ENCODE measurements at regions not wholly inside any gene's neighbourhood (a gene's known extent, or its start where the extent isn't known, plus 50 kb on each side); places are given as distances from the start of the nearest gene placed in this dataset.

DNA sequence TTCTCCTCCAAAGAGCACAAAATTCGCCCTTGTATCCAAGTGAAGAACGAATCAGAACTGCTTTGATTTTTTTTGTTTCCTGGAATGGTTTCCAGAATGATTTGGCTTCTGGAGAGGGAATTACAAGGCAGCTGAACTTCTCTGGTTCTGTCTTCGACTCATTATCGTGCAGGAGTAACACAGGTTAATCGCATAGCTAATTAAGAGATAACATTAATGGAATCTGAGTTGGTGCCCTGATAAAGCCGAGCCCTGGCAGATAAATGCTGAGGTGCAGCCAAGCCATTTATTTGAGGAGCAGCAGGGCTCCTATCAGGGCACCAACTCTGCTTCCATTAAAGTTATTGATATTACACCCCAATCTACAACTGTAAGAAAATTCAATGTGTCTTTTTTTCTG is 433.7 kb downstream of the ZNF521 start:
- DNase-seq, result no peak

DNA sequence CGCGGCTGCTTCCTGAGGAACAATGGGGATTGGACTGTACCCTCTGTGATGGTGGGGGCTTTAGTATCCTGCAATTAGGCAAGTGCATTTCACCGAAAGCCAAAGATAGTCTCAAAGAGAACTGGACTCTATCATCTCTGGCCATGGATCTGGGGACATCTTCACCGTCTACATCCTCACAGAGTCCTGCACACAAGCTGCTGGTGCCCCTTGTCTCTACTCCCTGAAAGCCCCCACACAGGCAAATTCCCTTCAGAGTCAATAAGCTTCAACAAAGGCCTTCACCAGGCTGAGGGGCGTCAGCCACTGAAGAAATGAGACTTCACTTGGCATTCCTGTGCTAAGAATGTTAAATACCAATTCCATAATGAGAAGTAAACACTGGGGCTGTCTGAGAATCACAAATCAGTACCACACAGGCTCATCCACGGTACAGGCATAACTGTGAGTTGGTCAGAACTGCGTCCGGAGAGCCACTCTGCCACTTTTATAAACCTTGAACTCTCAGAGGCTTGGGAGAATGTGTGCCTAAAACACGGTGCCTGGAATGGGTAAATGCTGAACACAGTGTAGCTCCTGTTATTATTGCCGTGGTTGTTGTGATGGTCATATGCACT is 432.7 kb downstream of the ZNF521 start:
- DNase-seq, result no peak

DNA sequence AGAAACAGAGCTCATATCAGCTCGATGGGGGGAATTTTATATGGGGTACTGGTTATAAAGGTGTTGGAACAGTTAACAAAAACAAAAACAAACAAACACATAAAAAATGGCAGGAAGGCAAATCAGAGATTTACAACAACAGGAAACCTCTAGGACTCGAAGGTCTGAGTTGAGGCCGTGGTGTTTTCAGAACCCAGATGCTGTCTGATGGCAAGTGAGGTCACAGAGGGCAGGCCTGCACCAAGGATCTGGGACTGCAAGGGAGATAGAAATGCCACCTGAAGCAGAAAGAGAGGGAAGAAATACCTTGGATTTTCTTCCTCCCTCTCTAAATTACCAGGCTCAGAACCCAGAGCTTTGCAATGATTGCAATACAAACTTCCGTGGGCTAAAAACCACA is 429.5 kb downstream of the ZNF521 start:
- DNase-seq, result no peak

DNA sequence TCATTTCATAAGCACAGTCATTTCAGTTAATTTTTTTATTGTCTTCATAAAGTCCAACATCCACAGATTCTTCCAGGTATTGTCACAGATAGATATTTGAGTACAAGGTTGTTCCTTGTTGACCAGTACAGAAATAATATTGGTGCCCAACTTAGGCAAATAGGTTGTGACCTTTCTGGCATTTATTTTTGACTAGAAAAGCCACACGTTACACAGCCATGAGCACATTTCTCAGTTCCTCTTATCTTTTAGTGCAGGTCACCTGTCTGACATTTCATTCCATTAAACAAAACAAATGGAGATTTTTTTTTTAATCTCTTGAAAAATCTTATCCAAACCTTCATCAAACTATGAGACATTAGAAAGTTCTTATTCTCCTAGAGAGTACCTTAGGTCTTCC is 428.8 kb downstream of the ZNF521 start:
- DNase-seq, result no peak

DNA sequence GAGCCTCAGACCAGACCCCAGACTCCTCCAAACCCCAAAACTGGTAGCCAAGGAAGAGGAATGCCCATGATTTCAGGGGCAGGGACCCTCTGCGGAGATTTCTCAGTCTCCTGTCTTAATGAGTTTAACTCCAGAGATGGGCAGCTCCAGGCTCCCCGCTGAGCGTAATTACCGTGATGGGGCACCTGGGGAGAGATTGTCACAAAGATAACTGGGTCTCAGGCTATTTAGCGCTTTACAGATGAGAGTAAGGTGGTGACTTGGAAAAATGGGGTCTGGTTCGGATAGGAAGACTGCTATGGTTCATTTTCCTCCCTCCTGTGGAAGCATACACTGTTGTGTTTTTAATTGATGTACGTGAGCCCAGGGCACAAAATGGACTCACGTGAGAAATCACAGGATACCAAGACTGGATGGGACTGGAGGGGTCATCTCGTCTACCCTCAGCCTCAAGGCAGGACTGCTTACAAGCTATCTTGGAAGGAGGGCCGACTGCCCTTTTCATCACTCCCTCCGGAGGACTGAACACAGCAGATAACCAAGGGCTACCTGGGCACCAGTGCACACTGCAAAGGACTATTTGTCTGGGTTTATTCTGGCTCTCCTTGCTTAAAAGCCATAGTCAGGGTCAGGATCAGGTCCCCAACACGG is 427.8 kb downstream of the ZNF521 start:
- DNase-seq, result no peak

DNA sequence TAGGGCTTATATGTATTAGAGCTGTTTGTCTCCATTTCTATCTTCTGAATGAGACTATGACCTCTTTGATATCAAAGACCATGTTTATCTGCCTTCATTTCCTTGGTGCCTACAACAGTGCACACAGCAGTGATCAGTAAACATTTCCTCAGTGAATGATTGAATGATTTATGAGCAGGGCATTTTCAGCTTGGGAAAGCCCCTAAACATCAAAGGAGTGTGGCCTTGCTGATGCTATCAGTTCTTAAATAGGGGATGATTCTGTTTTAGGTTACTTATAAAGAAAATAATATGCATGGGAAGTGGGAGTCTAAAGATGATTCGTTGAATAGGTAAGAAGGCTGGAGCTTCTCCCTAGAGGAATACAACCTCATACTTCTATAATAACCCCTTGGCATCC is 425.3 kb downstream of the ZNF521 start:
- no peak for DNase-seq

DNA sequence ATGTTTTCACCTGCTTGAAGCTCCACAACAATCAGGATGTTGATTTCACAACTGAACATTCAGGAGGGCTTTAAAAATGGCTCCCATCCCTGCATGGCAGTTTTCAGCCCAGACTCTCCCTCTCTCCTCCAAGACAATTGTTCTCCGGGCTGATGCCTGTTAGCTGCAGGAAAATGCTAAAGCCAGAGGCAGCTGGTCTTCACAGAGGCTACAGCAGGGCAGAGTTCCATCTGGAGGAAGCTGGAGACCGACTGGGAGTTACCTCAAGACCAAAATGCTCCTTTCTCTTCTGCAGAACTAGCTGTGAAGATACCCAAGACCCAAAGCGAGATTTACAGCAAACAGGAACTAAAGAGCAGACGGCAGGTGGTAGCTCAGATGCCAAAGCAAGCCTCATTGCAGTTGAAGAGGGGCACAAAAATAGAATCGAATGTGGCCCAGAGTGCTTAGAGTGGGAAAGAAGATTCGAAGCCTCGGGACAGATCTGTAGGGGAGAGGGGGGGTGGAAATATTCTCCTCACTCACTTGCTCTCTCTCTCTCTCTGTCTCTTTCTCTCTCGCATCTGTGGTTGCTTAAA is 423.6 kb downstream of the ZNF521 start:
- no peak for DNase-seq

DNA sequence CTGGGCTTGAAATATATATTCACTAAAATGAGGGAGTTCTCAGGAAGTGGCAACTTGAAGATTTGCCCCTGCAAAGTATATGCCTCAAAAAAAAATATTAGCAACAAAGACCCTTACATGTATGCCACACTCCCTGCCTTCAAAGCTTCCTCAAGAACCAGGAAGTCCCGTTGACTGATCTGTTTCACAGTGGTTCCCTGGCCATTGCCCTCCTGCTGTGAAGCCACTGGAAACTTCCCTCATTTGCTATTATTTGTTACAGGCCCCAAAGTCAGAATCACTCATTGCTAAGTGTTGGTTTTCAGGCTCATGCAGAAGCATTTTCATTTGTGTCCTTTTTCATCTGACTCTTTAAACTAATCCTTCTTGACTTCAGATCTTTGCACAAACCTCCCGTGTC is 421.5 kb downstream of the ZNF521 start:
- DNase-seq, result no peak

DNA sequence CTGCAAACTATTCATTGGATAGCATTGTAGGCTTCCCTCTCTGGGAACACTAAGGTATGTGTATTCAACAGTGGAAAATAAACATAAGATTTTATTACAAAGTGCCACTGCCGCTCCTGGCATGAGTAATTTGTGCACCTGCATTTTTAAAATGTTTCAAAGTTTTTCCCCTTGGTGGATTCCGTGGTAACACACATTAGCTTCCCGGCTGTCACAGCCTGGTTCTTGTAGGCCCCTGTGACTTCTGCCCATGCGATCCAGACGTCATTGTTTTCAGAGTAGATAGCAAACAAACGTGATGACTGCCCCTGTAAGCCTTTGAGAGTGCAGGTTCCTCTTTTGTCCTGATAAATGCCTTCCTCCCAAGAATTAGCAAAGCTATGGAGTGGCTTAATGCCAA is 421.0 kb downstream of the ZNF521 start:
- DNase-seq, result no peak

DNA sequence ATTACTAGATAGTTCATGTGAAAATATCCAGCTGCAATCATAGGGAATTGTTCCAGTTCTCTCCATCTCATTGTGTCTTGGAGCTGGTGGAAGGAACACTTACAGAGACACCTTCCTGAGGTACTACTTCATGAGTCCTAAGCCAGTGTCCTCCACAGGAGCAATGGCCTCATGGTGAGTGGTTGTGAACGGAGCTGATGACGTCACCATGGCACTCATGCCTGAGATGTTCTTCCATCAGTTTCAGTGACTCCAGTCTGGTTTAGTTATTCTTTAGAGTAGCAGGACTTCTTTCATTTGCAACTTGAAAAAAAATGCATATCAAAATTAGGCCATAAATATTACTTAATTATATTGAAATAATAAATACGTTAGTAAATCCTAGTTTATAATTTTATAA is 418.6 kb downstream of the ZNF521 start:
- DNase-seq, result no peak

DNA sequence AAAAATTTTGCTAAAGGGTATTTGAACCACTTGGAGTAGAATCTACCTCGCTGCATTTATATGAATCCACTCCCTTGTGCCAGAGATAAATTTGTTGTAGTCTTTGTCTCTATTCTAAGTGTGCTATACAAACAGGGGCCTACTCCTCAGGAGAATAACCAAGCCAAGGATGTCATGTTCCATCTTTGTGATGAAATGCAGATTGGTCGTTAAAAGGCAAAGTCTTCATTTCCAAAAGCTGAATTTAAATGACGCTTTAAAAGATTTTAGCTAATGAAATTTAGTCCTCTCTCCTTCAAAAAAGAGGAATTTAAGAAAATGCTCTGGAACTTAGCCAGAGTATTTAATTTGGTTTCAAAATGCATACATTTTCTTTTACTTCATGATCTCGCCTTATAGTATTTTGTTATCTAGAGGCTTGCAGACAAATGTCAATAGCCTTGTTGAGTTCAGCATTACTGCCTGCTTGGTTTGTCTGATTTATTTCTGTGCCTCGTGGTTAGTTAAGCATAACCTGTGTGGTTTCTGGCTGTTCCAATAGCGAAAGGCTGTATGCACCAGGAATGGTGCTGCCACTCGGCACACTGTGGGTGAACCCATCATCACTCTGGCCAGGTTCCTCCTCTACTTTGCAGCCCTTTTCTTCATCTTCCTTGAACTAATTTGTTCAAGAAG is 417.6 kb downstream of the ZNF521 start:
- no peak for DNase-seq

DNA sequence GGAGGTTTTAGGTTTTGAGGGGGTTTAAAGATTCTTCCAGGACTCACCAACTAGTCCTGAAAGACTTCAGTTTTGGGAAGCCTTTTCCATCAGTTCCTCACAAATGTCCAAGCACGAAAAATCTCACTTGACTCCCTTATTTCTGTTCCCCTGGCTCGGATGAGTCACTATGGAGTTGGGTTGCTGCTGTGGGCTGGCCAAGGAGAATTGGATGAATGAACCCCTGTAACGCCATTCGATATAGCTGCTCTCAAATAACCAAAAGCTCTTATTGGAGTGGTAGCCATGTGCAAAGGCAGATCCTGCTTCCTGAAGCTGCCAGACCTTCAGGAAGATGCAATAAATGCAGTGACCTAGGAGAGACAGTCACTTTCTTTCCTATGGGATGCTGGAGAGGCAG is 417.0 kb downstream of the ZNF521 start:
- no peak for DNase-seq

DNA sequence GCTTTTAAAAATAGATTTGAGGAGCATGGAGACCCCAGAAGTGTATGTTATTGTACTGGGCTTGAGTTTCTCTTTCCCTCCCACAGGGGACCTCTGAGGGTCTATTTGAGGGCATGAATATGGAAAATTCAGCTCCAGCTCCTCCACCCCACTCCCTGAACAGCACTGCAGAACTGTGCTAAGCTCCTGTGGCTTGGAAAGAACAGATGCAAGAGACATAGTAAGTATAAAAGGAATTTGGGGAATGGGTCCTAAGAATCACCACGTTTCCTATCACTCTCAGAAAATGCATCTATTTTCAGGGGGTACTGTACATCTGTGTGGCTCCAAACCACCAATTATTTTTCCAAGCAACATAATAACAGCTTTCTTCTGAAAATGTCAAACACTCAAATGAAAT is 416.1 kb downstream of the ZNF521 start:
- DNase-seq, result no peak

DNA sequence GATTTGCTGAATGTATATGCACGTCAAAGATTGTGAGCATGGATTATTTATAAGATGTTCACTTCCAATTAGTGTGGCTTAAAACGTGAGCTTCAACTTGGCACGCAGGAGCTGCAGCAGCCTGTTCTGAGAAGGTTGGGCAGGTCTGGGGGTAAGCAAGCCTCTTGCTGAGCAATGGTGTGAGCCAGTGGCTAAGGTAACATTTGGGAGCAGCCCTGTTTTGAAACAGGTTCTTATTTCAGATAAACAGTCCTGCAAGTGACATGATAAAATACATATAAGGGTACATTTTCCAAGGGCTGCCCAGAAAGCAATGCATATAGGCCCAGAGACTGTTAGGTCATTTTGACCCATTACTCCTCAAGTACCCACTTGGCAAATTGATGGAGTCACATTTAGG is 415.3 kb downstream of the ZNF521 start:
- no peak for DNase-seq

DNA sequence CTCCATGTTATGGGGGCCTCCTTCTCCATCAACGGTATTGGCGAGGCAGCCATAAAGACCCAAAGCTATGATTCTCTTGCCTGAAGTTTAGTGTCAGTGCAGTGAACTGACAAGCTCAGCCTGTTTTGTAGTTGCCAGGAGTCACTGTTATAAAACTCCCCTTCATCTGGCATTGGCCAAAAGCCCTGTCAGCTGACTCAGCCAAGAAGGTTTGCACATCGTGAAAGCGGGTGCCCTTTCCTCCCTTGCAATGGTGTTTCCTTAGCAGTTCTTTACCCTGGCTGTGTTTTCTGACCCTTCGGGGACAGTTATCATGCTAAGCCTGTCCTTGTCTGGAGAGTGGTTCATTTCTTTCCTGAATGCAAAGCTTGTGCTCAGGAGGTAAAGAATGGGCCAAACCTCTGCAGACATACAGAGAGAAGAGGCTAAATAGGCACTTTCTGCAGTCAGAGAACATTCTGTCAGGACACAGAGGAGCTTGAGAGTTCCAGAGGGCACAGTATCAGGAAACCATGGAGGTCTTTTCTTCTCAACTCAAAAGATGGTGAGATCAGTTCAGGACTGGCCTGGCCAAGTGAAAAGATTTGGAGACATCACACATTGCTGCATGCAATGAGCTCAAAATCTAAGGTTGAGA is 414.2 kb downstream of the ZNF521 start:
- no peak for DNase-seq

DNA sequence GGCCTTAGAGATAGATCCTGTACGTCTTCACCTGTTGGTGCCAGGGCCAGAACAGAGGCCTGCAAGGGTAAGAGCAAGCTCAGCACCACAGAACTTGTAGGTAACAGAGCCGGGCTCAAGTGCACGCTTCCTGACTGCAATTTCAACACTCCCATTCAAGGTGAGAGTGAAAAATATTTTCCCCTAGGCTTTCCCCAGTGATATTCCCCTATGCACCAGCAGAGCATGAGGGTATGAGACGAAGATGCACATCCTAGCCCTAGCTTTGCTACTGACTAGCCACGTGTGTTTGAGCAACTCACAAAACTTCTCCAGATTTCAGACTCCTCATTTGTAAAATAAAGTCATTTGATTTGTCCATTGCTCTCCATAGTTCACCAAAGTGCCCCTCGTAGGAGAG is 411.6 kb downstream of the ZNF521 start:
- no peak for DNase-seq

DNA sequence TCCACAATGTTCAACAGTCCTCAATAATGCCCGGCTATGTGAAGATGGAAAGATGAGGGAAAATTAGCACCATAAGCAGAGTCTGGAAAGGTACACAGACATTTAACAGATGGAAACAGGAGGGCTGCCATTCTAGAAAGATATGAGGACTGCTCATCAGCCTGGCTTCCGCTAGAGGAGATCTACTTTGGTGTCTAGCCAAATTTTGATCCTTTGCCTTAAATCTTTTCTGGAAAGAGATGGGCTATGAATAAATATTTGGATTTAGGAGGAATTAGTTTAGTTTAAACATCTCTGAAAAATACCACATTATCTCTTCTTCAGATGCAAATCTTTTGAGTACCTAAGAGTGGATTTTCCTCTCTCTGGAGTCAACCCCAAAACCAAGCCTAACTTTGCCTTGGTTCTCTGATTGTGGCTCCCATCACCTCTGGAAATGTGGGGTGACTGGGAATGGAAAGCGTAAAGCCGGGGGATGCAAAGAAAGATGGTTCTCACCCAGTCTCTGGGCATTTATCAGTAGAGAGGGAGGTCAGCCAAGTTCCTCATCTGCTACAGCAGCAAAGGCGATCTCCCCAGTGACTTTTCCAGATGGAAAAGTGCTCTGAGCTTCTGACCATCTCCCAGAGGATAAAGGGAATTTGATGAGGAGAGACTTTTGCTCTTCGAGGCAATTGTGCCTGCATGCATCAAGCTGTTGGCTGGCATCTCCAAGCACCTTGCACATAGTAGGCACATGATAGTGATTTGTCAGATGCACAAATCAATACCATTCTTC is 410.6 kb downstream of the ZNF521 start:
- no peak for DNase-seq

DNA sequence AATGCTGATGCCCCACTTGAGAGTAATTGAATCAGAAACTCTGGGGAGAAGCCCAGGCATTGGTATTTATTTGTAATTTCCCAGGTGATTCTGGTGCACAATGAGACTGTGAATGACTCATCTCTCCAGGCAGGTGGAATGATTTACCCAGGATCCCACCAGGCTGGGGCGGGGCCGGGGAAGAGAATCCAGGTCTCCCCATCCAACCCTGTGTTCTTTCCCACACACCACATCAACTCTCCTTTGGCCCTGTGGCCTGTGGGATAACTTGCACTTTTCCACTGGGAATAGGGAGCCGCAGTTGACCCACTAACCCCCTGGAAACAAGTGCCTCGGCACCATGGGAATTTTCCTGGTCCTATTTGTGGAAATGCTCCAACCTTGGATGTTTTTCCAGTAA is 409.8 kb downstream of the ZNF521 start:
- DNase-seq, result no peak

DNA sequence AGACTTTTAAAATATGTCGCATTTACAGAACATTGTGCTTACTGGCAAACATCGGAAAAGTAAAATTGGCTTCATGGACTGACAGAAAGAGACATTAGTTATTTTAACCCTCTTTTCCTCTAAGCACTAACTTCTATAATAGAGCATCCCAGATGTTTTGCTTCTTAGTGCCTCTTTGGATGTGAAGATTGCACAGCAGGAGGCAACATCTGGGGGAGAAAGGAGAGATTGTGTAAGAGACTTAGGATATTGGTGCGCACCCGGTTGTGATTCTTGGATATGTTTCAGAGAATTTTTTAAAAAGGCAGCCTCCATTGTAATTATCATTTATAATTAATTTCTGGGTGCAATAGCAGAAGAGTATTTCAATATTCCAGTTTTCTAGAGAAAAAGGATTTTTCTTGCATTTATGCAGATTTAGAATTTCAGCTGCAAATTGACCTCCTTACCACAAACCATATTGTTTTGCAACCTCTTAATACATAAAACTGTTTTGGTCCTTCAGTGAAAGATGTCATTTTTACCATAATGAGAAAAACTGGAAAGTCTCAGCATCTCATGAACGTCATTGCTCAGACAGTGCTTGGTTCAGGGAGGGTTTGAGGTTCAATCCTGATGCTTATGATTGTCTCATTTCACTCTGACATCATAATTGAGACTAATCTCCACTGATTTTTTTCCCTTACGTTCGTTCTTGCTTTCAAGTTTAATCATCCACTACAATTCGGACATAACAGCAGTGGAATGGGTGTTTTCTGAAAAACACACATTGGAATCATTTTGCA is 404.3 kb downstream of the ZNF521 start:
- DNase-seq, result no peak

DNA sequence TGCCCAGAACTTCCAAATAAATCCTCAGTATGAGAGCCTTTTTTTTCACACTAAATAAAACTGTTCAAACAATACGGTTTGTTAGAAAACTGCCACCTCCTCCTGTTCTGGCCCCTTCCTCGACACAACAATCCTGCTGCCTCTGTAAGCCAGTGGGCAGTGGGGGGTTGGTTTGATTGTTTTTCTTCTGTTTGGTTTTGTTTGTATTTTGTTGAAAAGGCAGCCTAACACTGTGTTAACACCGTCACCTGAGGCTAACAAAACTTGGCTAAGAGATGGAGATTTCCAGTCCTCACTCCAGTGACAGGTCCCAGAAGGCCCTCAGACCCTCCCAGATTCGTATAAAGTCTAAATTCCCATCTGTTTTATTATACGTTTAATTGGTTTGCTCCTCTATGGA is 402.1 kb downstream of the ZNF521 start:
- DNase-seq, result no peak

DNA sequence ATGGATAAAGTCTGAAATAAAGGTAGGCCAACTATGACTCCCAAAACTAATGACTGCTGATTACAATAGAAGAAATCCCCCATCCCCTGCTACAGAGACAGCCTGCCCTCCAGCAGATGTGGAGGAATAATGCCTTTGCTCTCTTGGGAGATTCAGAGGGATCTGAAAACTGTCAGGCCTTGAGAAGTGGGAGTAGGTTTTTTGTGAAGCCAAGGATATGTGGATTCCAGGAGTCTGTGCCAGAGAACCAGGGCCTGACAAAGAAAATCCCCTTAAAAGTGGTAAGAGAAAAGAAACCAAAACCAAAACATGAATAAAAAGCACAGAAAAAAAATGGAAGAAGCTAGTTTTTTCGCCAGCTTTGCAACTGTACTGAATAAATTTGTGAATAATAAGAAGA is 397.6 kb downstream of the ZNF521 start:
- DNase-seq, result no peak

DNA sequence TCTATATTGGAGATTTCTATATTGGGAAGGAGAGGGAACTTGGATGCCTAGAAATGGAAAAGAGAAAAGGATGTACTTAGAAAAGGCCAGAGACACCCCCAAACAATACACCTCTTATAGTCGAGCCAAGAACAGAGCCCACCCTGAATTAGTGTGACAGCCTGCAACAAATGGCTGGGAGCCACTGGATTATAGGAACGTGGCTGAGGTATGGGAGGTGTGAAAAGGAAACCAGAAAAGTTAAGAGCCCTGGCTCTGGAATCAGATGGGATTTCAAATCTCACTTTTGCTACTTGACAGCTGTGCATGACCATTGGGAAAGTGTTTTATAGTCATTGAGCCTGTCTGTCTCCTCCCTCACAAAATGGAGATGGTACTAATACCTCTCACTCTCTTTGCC is 394.0 kb downstream of the ZNF521 start:
- no peak for DNase-seq

Data from CD4-positive, alpha-beta T cell treated with Interleukin-1 beta for 1 hour (primary cell).